Prostate gland (tissue), 2 donors: ENCODE measurements at regions not wholly inside any gene's neighbourhood (a gene's known extent, or its start where the extent isn't known, plus 50 kb on each side); places are given as distances from the start of the nearest gene placed in this dataset.
"Not testable (repeated sequence)": the region's sequence is repeated elsewhere in the genome, so short reads cannot be mapped to it uniquely, and the experiment has no call there.

ENCODE experiments used
- CTCF ChIP-seq, 4 experiments: fragments of 200-600 bp in 2 of 4; fragments of 450-650 bp in 2 of 4; sonication (generic) in 2 of 4; IDR thresholded peaks; 1 replicate in 3 of 4; 2 replicates in 1 of 4; pipeline ENCODE4 v1.5.1; 2016 to 2019; ENCODE audit warnings: antibody characterized with exemption in 4 of 4, mild to moderate bottlenecking in 2 of 4, moderate library complexity in 2 of 4
- POLR2A ChIP-seq: fragments of 450-650 bp; IDR thresholded peaks from one replicate; pipeline ENCODE4 v1.6.1; 2016; ENCODE audit warnings: antibody characterized with exemption, mild to moderate bottlenecking
- POLR2AphosphoS5 ChIP-seq: sonication (generic); formaldehyde crosslinking; IDR thresholded peaks from one replicate; pipeline ENCODE4 v1.6.1; 2017; ENCODE audit warnings: antibody characterized with exemption

GRCh38 chr18:11342115-11342514 is 192.7 kb upstream of the PIEZO2 start:
- not testable (repeated sequence) for TF ChIP-seq CTCF (IDR thresholded peaks at IDR 0.05); POLR2A; POLR2AphosphoS5
